HG02678 (cell line): ENCODE measurements at regions not wholly inside any gene's neighbourhood (a gene's known extent, or its start where the extent isn't known, plus 50 kb on each side); places are given as distances from the start of the nearest gene placed in this dataset.

Experiments used
- ATAC-seq: cut with Tn5 transposase; IDR thresholded peaks from one replicate; pipeline ENCODE4 v1.9.1; 2021; ENCODE audit warnings: mild to moderate bottlenecking, moderate library complexity; ENCODE audit not compliant: unreplicated experiment

GRCh38 chr5:52491071-52491787 is 296.5 kb upstream of the ITGA1 start:
- ATAC-seq: no peak

GRCh38 chr5:52491818-52492217 is 295.9 kb upstream of the ITGA1 start:
- no peak for ATAC-seq

- no peak for ATAC-seq
Observed at GRCh38 chr5:52497133-52497693, 290.5 kb upstream of the ITGA1 start.

- ATAC-seq: no peak
Observed at GRCh38 chr5:52498607-52499006, 289.1 kb upstream of the ITGA1 start.

- ATAC-seq: no peak
Observed at GRCh38 chr5:52502460-52502999, 285.2 kb upstream of the ITGA1 start.

GRCh38 chr5:52504584-52505240 is 283.0 kb upstream of the ITGA1 start:
- no peak for ATAC-seq

- ATAC-seq: no peak
Observed at GRCh38 chr5:52517667-52518066, 270.0 kb upstream of the ITGA1 start.

- no peak for ATAC-seq
Observed at GRCh38 chr5:52520171-52520570, 267.5 kb upstream of the ITGA1 start.

- no peak for ATAC-seq
Observed at GRCh38 chr5:52521236-52521635, 266.5 kb upstream of the ITGA1 start.

GRCh38 chr5:52523701-52524100 is 264.0 kb upstream of the ITGA1 start:
- ATAC-seq: no peak

- ATAC-seq: no peak
Observed at GRCh38 chr5:52531105-52531504, 256.6 kb upstream of the ITGA1 start.

GRCh38 chr5:52543594-52543993 is 244.1 kb upstream of the ITGA1 start:
- no peak for ATAC-seq

GRCh38 chr5:52544738-52545137 is 243.0 kb upstream of the ITGA1 start:
- no peak for ATAC-seq

GRCh38 chr5:52554293-52554692 is 233.4 kb upstream of the ITGA1 start:
- ATAC-seq: no peak

- ATAC-seq: no peak
Observed at GRCh38 chr5:52560366-52560765, 227.3 kb upstream of the ITGA1 start.

GRCh38 chr5:52562473-52562872 is 225.2 kb upstream of the ITGA1 start:
- no peak for ATAC-seq

GRCh38 chr5:52564587-52564986 is 223.1 kb upstream of the ITGA1 start:
- no peak for ATAC-seq

GRCh38 chr5:52577546-52577945 is 210.2 kb upstream of the ITGA1 start:
- no peak for ATAC-seq

GRCh38 chr5:52579391-52579790 is 208.3 kb upstream of the ITGA1 start:
- ATAC-seq: no peak

GRCh38 chr5:52580921-52581320 is 206.8 kb upstream of the ITGA1 start:
- no peak for ATAC-seq

- ATAC-seq: no peak
Observed at GRCh38 chr5:52582313-52582712, 205.4 kb upstream of the ITGA1 start.

GRCh38 chr5:52587131-52587530 is 200.6 kb upstream of the ITGA1 start:
- ATAC-seq: no peak
